Caco-2 (cell line): ENCODE measurements at regions not wholly inside any gene's neighbourhood (a gene's known extent, or its start where the extent isn't known, plus 50 kb on each side); places are given as distances from the start of the nearest gene placed in this dataset.

Experiments used
- BruUV-seq: library from RNA; stranded (reverse); fragments of 400-500 nt; replicated peaks from 2 replicates; lab custom pipeline; 2021; lab: Mats Ljungman, UMichigan
- CTCF ChIA-PET: fragments of 300-600 bp; sonication (Branson Sonifier 250); formaldehyde crosslinking; loops from one replicate; lab custom pipeline; 2022; ENCODE audit warnings: antibody characterized with exemption; lab: Charles Lee
- POLR2A ChIA-PET: fragments of 300-600 bp; sonication (Branson Sonifier 250); formaldehyde crosslinking; loops from one replicate; lab custom pipeline; 2022; ENCODE audit warnings: antibody characterized with exemption; lab: Charles Lee
- DNase-seq, 2 experiments: peaks; one replicate each; pipeline versions ENCODE4 v3.0.0 to v3.0.0-alpha.2; 2020 to 2022
- H3K27me3 ChIP-seq: replicated peaks from 2 replicates; pipeline ENCODE4 v1.6.0; 2011; ENCODE audit warnings: low read length; ENCODE audit not compliant: control insufficient read depth, insufficient read depth
- H3K36me3 ChIP-seq: 2 replicates; pipeline ENCODE4 v1.5.1; 2011; ENCODE audit warnings: low read length; ENCODE audit not compliant: control insufficient read depth, insufficient read depth
- H3K4me1 ChIP-seq: fragments of 250-450 bp; sonication (Bioruptor Pico); 2 replicates; pipeline ENCODE4 v1.5.1; 2020; ENCODE audit warnings: mild to moderate bottlenecking
- H3K4me3 ChIP-seq: 2 replicates; pipeline ENCODE4 v1.5.1; 2011; ENCODE audit warnings: low read depth, mild to moderate bottlenecking, control low read depth, low read length
- H3K9me3 ChIP-seq: fragments of 250-450 bp; sonication (Bioruptor Pico); 2 replicates; pipeline ENCODE4 v1.5.1; 2020; ENCODE audit warnings: mild to moderate bottlenecking, moderate library complexity
- H3K27ac Mint-ChIP-seq: one replicate; pipeline ENCODE4 v1.8.0; 2022; ENCODE audit warnings: mixed read lengths; ENCODE audit not compliant: unreplicated experiment
- H3K27me3 Mint-ChIP-seq: one replicate; pipeline ENCODE4 v1.8.0; 2022; ENCODE audit warnings: mixed read lengths; ENCODE audit not compliant: insufficient read depth, unreplicated experiment
- H3K36me3 Mint-ChIP-seq: one replicate; pipeline ENCODE4 v1.8.0; 2022; ENCODE audit warnings: mild to moderate bottlenecking, mixed read lengths; ENCODE audit not compliant: insufficient read depth, unreplicated experiment
- H3K4me1 Mint-ChIP-seq: one replicate; pipeline ENCODE4 v1.8.0; 2022; ENCODE audit warnings: low read depth, mixed read lengths; ENCODE audit not compliant: unreplicated experiment
- H3K4me3 Mint-ChIP-seq: one replicate; pipeline ENCODE4 v1.8.0; 2022; ENCODE audit warnings: mild to moderate bottlenecking, moderate library complexity, mixed read lengths; ENCODE audit not compliant: unreplicated experiment
- H3K9me3 Mint-ChIP-seq: one replicate; pipeline ENCODE4 v1.8.0; 2022; ENCODE audit warnings: mixed read lengths; ENCODE audit not compliant: unreplicated experiment
- intact Hi-C: fragments of 100-400 bp; cut with micrococcal nuclease; formaldehyde crosslinking; loops from one replicate; pipeline ENCODE4 v1.10.0; 2022; ENCODE audit not compliant: unreplicated experiment
- TF ChIP-seq, protein P1 (sequence below), 2 experiments: fragments of 200-600 bp in 1 of 2; IDR thresholded peaks; 1 replicate in 1 of 2; 2 replicates in 1 of 2; pipeline versions ENCODE4 v1.5.1 to v1.8.0; 2011 to 2022; ENCODE audit warnings: antibody characterized with exemption in 1 of 2, control low read depth in 1 of 2, inconsistent platforms in 1 of 2, low read depth in 1 of 2, low read length in 1 of 2, mild to moderate bottlenecking in 1 of 2, moderate library complexity in 1 of 2; ENCODE audit not compliant: insufficient read depth in 1 of 2, severe bottlenecking in 1 of 2, unreplicated experiment in 1 of 2

DNA sequence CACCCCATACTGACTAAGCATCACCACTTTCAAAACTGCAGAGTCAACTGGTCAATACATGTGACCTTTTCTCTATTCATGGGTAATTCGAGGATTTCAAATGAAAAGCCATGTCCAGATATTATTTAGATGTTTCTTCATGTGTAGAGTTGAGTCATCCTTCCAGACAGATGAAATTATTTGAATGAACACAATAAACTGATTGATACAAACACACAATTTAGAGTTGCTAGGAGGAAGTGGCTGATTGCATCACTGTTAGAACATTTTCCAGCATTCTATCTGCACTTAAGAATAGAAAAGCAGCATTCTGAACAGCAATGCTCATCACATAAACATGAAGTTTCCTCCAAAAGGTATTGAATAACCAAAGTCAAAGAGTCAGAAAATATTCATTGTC is 273.5 kb upstream of the SOX5 start:
- no peak for DNase-seq
- TF ChIP-seq, protein P1, sequence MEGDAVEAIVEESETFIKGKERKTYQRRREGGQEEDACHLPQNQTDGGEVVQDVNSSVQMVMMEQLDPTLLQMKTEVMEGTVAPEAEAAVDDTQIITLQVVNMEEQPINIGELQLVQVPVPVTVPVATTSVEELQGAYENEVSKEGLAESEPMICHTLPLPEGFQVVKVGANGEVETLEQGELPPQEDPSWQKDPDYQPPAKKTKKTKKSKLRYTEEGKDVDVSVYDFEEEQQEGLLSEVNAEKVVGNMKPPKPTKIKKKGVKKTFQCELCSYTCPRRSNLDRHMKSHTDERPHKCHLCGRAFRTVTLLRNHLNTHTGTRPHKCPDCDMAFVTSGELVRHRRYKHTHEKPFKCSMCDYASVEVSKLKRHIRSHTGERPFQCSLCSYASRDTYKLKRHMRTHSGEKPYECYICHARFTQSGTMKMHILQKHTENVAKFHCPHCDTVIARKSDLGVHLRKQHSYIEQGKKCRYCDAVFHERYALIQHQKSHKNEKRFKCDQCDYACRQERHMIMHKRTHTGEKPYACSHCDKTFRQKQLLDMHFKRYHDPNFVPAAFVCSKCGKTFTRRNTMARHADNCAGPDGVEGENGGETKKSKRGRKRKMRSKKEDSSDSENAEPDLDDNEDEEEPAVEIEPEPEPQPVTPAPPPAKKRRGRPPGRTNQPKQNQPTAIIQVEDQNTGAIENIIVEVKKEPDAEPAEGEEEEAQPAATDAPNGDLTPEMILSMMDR (IDR thresholded peaks at IDR 0.05; ENCODE audit: insufficient read depth in 1 of 2, low read depth in 1 of 2, low read length in 1 of 2, severe bottlenecking in 1 of 2, unreplicated experiment in 1 of 2) = no peak
- no peaks in the 10 kb centered on the region for H3K27me3 ChIP-seq
- H3K4me3 Mint-ChIP-seq = no peak overlapping the region
- H3K4me1 Mint-ChIP-seq = no peaks in the 10 kb centered on the region
- no TSS peak for BruUV-seq
- no peaks in the 10 kb centered on the region for H3K9me3 Mint-ChIP-seq
- ChIA-PET CTCF (no interaction called here), POLR2A (no interaction called here)
- no peaks in the 10 kb centered on the region for H3K9me3 ChIP-seq
- H3K27me3 Mint-ChIP-seq = no peaks in the 10 kb centered on the region
- intact Hi-C loops = no loop called here
- H3K36me3 ChIP-seq = no peaks in the 10 kb centered on the region
- H3K36me3 Mint-ChIP-seq = no peaks in the 10 kb centered on the region
- no peak overlapping the region for H3K27ac Mint-ChIP-seq
- H3K4me1 ChIP-seq = no peaks in the 10 kb centered on the region
- H3K4me3 ChIP-seq = no peak overlapping the region

DNA sequence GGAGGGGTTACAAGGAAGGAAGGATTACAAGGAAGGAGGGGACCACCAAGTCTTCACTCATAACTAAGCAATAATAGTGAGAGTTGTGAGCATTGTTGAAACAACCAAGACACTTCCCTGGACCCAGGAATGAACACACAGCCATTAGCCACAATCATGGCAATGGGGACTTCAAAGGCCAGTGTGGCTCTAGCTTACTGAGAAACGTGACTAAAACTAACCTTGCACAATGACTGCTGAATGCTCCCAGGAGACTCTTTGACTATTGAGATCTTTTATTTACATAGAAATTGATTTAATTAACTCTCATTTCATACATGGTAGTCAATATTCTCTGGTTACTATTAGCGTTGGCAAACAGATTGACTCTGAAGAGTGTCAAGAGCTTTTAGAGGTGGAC is 263.0 kb upstream of the SOX5 start:
- CTCF ChIA-PET = no interaction called here
- POLR2A ChIA-PET = no interaction called here
- TF ChIP-seq, protein P1 (IDR thresholded peaks at IDR 0.05; ENCODE audit: insufficient read depth in 1 of 2, low read depth in 1 of 2, low read length in 1 of 2, severe bottlenecking in 1 of 2, unreplicated experiment in 1 of 2) = no peak
- intact Hi-C loops = no loop called here
- Mint-ChIP-seq H3K36me3 (no peaks in the 10 kb centered on the region), H3K4me3 (no peak overlapping the region), H3K4me1 (no peaks in the 10 kb centered on the region), H3K27ac (no peak overlapping the region), H3K9me3 (no peaks in the 10 kb centered on the region), H3K27me3 (no peaks in the 10 kb centered on the region)
- Histone ChIP-seq H3K36me3 (no peaks in the 10 kb centered on the region), H3K27me3 (no peaks in the 10 kb centered on the region), H3K9me3 (no peaks in the 10 kb centered on the region), H3K4me1 (no peaks in the 10 kb centered on the region), H3K4me3 (no peak overlapping the region)
- BruUV-seq = no TSS peak
- DNase-seq = no peak

DNA sequence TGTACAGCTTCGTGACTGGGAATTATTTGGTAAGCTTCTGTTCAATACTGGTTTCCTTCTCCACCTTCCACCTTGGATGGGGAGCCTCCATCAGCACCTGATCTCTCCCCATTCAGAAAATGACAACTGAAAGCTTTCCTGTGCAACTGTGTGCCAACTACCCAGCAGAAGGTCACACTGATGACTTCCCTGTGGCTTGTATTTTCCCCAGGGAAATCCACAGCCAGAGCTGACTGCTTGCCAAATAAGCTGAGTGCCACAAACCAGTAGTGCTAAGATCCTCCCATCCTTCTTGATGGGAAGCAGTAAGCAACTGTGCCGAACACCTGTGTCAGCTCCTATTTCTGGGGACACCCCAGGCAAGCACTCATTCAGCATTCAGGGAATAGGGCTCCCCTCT is 257.2 kb upstream of the SOX5 start:
- no TSS peak for BruUV-seq
- peaks cover 17% of the 10 kb centered on the region for H3K9me3 Mint-ChIP-seq
- H3K4me3 Mint-ChIP-seq = no peak overlapping the region
- H3K4me1 Mint-ChIP-seq = no peaks in the 10 kb centered on the region
- ChIA-PET POLR2A (no interaction called here), CTCF (no interaction called here)
- H3K27ac Mint-ChIP-seq = no peak overlapping the region
- no peaks in the 10 kb centered on the region for H3K4me1 ChIP-seq
- TF ChIP-seq, protein P1 (IDR thresholded peaks at IDR 0.05; ENCODE audit: insufficient read depth in 1 of 2, low read depth in 1 of 2, low read length in 1 of 2, severe bottlenecking in 1 of 2, unreplicated experiment in 1 of 2) = no peak
- no peaks in the 10 kb centered on the region for H3K36me3 Mint-ChIP-seq
- DNase-seq = no peak
- H3K4me3 ChIP-seq = no peak overlapping the region
- H3K27me3 Mint-ChIP-seq = no peaks in the 10 kb centered on the region
- no peaks in the 10 kb centered on the region for H3K27me3 ChIP-seq
- intact Hi-C loops = no loop called here
- H3K36me3 ChIP-seq = no peaks in the 10 kb centered on the region
- H3K9me3 ChIP-seq = no peaks in the 10 kb centered on the region; the same call in 1 of the 2 replicates
